Central memory CD4-positive, alpha-beta T cell (primary cell): ENCODE measurements at regions not wholly inside any gene's neighbourhood (a gene's known extent, or its start where the extent isn't known, plus 50 kb on each side); places are given as distances from the start of the nearest gene placed in this dataset.
"Not testable (repeated sequence)": the region's sequence is repeated elsewhere in the genome, so short reads cannot be mapped to it uniquely, and the experiment has no call there.

ENCODE experiments used
- DNase-seq: peaks from one replicate; pipeline ENCODE4 v3.0.0; 2022

GRCh38 chr11:19430754-19431398 is 190.1 kb upstream of the E2F8 start:
- no peak for DNase-seq

GRCh38 chr11:19430346-19430745 is 189.6 kb upstream of the E2F8 start:
- no peak for DNase-seq

DNA sequence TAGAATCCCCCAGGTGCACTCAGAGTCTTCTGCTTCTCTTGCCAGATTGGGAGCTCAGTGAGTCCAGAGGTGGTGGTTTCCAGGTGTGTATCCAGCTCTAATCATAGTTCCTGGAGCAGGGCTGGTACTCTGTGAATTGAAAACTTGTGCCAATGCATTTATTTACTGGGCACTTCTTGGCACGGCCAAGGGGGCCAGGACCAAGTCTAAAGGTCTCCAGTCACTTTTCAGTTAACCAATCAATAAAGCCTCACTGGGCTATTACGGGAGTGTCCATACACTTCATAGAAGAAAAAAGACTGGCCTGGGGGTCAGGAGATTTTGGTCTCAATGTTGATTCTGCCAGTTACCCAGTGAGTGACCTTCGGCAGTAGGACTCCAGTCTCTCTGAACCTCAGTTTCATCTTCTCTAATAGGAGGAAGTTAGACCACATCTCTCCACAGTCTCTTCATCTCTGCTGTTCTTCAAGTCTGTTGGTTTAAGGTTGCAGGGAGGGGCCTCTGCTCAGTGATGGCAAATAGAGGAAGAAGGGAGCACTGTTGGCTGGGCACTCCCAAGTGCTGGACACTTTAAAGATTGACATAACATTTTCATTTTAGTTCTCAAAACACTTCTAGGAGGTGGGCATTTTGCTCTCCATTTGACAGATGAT is 188.5 kb upstream of the E2F8 start:
- DNase-seq = no peak

- DNase-seq = no peak
These were observed 187.7 kb upstream of the E2F8 start for GRCh38 chr11:19428206-19429002.

DNA sequence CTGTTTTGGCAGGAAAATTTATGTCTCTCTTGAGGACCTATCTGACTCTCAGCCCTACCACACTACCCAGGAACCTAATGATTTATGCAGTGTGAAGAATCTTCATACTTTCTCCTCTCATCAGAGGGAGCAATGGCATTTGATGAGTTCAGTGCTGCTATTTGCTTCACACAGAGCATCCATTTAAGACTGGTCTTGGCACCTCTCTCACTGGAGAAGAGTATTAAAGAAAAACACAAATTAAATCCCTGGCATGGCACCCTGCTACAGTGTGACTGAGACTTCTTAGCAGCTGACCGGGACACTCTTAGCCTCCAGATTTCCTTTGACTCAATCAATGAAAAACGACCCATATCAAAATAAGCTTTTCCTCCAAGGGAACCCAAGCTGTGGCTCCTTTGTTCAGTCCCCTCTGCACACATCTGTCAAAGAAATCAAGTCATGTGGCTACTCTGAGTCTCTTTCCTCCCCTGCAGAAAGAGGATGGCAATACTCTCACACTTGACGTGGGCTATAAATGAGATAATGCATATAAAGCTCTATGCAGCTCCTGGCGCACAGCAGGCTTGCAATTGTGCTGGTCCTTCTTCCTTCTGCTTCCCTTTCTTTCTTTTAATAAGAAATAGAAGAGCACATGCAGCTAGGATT is 186.1 kb upstream of the E2F8 start:
- no peak for DNase-seq

- DNase-seq = no peak
These were observed 185.4 kb upstream of the E2F8 start for GRCh38 chr11:19426011-19426755.

GRCh38 chr11:19422276-19422675 is 181.5 kb upstream of the E2F8 start:
- no peak for DNase-seq

- no peak for DNase-seq
These were observed 180.3 kb upstream of the E2F8 start for GRCh38 chr11:19420868-19421533.

- no peak for DNase-seq
These were observed 179.1 kb upstream of the E2F8 start for GRCh38 chr11:19419808-19420207.

DNA sequence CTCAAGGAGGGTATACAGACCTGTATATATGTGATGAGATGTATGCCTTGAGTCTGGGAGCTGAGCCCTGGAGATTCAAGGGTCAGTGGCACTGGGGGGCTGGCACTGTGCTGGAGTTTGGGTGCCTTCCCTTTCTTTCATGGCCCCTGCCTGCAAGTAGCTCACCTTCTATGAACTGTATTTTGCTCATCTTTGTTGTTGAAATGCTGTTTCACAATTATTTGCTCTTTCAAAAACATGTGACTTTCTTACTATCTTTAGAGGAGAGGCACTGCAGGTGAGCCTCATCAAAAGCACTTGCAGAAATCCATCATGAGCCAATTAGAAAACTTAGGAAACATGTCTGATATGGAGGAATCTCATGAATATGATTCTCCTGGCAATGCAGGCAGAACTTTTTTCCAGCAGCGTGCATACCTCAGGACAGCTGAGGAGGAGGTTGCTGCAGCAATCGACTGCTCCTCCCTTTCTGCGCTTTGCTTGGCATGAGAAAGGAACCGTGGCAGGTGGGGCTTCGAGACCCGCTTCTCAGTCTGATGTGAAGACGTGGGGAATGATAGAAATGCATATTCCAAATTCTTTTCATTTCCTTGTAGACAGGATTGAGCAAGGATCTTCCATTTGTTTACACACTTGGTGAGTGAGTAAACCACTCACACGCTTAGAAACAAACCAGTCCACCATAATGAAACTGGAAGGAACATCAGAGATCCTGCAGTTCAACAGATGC is 178.4 kb upstream of the E2F8 start:
- no peak for DNase-seq

DNA sequence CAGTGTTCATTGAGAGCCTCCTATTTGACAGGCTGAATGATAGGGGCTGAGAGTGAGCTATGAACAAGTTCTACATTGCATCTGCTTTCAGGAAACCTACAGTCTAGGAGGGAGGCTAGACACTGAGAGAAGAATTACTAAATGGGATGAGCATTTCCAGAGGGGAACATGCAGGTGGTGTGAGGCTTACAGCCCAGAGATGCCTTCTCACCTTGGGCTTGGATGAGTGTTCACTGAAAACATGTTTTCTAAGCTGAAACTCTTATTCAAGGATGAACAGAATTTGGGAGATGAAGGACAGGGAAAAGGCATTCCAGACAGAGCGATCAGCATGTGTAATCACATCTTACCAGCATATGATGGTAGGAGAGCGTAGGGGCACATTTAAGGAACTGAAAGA is 177.5 kb upstream of the E2F8 start:
- DNase-seq = no peak

GRCh38 chr11:19412070-19412469 is 171.3 kb upstream of the E2F8 start:
- DNase-seq = not testable (repeated sequence)

DNA sequence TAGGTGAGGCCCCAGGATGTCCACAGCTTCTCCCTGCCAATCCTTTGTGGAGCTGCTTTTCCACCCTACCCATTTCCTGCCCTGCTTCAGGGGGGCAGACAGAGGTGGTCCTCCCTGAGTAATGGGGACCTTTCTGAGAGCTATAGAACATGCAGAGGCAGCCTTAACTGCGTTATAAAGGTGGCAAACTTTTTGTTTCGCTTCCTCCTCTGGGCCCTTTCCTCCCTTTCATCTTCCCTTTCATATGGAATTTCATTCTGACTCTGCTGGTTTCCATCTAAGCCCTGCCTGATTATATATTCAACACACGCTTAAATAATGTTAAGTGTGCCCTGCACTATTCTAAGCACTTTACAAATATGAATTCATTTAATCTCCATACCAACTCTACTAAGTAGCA is 169.3 kb upstream of the E2F8 start:
- DNase-seq = no peak

GRCh38 chr11:19409307-19409706 is 168.6 kb upstream of the E2F8 start:
- no peak for DNase-seq

DNA sequence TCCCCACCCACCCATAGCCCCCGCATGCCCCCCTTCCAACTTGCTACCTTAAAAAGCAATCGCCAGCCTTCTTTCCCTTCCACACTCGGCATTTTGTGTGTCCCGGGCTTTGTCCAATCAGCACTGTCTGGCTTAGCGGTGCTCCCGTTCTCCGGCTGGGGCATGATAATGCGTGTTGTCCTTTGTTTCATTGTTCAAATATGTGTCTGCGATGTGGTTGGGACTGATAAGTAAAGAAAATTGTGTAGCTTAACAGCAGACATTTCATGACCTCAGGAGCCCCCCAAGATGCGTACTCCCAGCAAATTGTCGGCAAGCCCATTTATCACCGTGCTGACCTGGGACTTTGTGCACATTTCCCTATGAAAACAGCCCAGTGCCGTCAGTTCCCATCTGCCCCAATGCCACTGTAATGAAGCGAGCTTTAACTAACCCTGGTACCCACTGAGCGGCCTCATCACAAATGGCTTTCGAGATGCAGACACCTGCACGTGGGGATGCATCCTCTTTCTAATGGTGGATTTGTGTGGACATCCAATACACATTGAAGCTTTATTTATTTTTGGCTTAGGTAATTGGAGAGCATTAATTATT is 167.0 kb upstream of the E2F8 start:
- DNase-seq = no peak

DNA sequence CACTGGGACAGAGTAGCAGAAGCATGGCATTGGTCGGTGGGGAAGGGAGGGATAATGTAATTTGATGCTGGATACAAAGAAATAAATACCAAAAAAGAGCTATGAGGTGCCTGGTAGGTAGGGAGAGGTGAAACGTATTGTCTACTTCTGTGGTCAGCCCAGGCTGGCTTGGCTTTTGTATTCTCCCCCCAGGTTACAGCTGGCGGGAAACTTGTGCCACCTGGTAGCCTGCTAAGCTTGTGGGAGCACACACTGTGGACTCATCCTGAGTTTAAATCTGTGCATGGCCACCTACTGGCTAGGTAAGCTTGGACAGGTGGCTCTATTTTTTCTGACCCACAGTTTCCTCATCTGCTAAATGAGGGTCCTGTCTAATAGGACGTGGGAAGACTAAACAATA is 165.2 kb upstream of the E2F8 start:
- no peak for DNase-seq

DNA sequence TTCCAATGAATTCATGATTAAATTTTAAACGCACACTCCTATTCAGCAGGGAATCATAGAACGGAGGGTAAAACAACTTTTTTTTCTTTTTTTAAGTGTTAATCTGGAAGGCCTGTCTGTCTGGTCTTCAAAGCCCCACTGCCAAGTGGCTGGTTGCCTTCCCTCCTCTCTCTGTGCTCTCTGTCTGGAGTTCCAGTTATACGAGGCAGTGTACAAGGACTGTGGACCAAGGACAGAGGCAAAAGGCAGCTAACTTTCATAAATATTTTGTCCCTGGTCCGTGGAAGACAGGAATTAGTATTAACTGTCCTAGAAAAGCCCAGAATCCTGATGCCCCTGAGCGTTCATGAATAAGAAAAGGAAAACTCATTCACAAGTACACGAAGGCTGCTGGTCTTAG is 164.0 kb upstream of the E2F8 start:
- no peak for DNase-seq

DNA sequence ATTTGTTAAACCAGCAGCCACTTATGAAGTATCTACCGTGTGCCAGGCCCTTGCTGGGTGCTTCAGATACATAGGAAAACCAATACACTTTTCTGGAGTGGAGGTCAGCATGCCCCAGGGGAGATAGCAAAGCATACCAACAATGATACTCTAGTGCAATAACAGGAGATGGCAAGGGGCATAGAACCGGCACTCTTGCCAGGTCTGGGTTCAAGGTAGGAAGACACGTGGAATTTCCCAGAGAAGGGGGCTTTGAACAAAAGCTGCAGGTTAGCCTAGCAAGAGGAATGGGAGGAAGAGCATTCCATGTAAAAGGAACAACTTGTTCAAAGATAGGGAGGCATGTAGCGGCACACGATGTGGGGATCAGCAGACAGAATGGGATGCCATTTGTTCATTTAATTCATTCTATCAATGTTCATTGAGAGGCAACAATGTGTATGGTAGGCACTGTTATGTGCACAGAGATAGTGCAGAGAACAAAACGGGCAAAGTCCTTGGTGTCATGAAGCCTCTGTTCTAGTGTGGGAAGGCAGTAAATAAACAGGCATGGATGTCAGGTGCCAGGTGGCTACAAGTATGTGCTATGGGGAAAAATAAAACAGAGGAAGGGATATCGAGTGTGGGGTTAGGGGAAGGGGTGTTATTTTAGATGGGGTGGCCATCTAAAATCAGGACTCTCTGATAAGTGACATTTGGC is 162.6 kb upstream of the E2F8 start:
- DNase-seq = no peak

DNA sequence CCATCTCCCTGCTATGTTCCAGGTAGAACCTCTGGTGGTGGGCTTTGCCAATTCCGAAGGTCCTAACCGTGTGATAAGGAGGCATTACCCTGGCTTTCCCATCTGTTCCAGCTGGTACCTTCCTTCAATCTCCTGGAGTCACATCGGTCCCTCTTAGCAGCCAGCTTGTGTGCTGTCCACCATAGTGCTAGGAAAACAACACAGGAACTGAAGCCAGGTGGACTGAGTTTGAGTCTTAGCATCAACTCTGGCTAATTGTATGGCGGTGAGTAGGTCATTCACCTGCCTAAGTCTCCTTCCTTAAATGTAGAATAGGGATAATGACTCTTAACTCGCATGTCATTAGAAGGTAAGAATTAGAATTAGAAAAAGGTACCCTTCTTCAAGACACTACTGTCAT is 159.6 kb upstream of the E2F8 start:
- DNase-seq = no peak

GRCh38 chr11:19398772-19399527 is 158.2 kb upstream of the E2F8 start:
- no peak for DNase-seq
